ENCODE measurements at regions not wholly inside any gene's neighbourhood (a gene's known extent, or its start where the extent isn't known, plus 50 kb on each side); places are given as distances from the start of the nearest gene placed in this dataset.

GRCh38 chr14:25132732-25133422 lies 82.9 kb upstream of the STXBP6 start:
- Mint-ChIP-seq H3K27me3 (peaks cover 62% of the 10 kb centered on the region), H3K27ac (no peak overlapping the region), H3K4me1 (peaks cover 6% of the 10 kb centered on the region), H3K4me3 (peak overlapping the region; percentile 28), H3K36me3 (ENCODE audit: low read depth) (peaks cover 4% of the 10 kb centered on the region)
- DNase-seq (peak in 1 of 3 donors; percentile 24), ATAC-seq (peak; percentile 83)
- no peaks in the 10 kb centered on the region for H3K9me3 ChIP-seq (ENCODE audit: control insufficient read depth, low read length, poor library complexity, severe bottlenecking)

GRCh38 chr14:25132094-25132493 lies 82.1 kb upstream of the STXBP6 start:
- peaks cover 6% of the 10 kb centered on the region for H3K4me1 Mint-ChIP-seq
- no peak overlapping the region for H3K4me3 Mint-ChIP-seq
- DNase-seq (no peak), ATAC-seq (no peak)
- H3K27ac Mint-ChIP-seq, result no peak overlapping the region
- peaks cover 4% of the 10 kb centered on the region for H3K36me3 Mint-ChIP-seq (ENCODE audit: low read depth)
- H3K27me3 Mint-ChIP-seq, result peaks cover 57% of the 10 kb centered on the region
- H3K9me3 ChIP-seq (ENCODE audit: control insufficient read depth, low read length, poor library complexity, severe bottlenecking), result no peaks in the 10 kb centered on the region

- Mint-ChIP-seq H3K27me3 (peaks cover 15% of the 10 kb centered on the region), H3K36me3 (ENCODE audit: low read depth) (no peaks in the 10 kb centered on the region), H3K4me1 (peaks cover 2% of the 10 kb centered on the region), H3K27ac (no peak overlapping the region), H3K4me3 (no peak overlapping the region)
- ATAC-seq (no peak), DNase-seq (no peak)
- no peaks in the 10 kb centered on the region for H3K9me3 ChIP-seq (ENCODE audit: control insufficient read depth, low read length, poor library complexity, severe bottlenecking)
Measured at GRCh38 chr14:25122843-25123242, 72.9 kb upstream of the STXBP6 start.

GRCh38 chr14:25122211-25122610 lies 72.3 kb upstream of the STXBP6 start:
- DNase-seq (no peak), ATAC-seq (no peak)
- Mint-ChIP-seq H3K27me3 (peaks cover 16% of the 10 kb centered on the region), H3K4me1 (peaks cover 2% of the 10 kb centered on the region), H3K4me3 (no peak overlapping the region), H3K36me3 (ENCODE audit: low read depth) (no peaks in the 10 kb centered on the region), H3K27ac (no peak overlapping the region)
- H3K9me3 ChIP-seq (ENCODE audit: control insufficient read depth, low read length, poor library complexity, severe bottlenecking), result no peaks in the 10 kb centered on the region

GRCh38 chr14:25121337-25122129 lies 71.6 kb upstream of the STXBP6 start:
- Mint-ChIP-seq H3K36me3 (ENCODE audit: low read depth) (no peaks in the 10 kb centered on the region), H3K27me3 (peaks cover 16% of the 10 kb centered on the region), H3K27ac (no peak overlapping the region)

GRCh38 chr14:25120261-25120660 lies 70.3 kb upstream of the STXBP6 start:
- DNase-seq (no peak), ATAC-seq (no peak)
- H3K9me3 ChIP-seq (ENCODE audit: control insufficient read depth, low read length, poor library complexity, severe bottlenecking), result no peaks in the 10 kb centered on the region
- Mint-ChIP-seq H3K4me3 (no peak overlapping the region), H3K4me1 (peaks cover 2% of the 10 kb centered on the region), H3K27me3 (peaks cover 20% of the 10 kb centered on the region), H3K27ac (no peak overlapping the region), H3K36me3 (ENCODE audit: low read depth) (no peaks in the 10 kb centered on the region)

More at GRCh38 chr14:25121337-25122129, 71.6 kb upstream of the STXBP6 start:
- DNase-seq, result no peak
- Mint-ChIP-seq H3K4me3 (no peak overlapping the region), H3K4me1 (peaks cover 2% of the 10 kb centered on the region)
- ATAC-seq, result no peak
- no peaks in the 10 kb centered on the region for H3K9me3 ChIP-seq (ENCODE audit: control insufficient read depth, low read length, poor library complexity, severe bottlenecking)

- no peak overlapping the region for H3K27ac Mint-ChIP-seq
- no peaks in the 10 kb centered on the region for H3K36me3 Mint-ChIP-seq (ENCODE audit: low read depth)
- H3K4me1 Mint-ChIP-seq, result peaks cover 2% of the 10 kb centered on the region
- no peaks in the 10 kb centered on the region for H3K9me3 ChIP-seq (ENCODE audit: control insufficient read depth, low read length, poor library complexity, severe bottlenecking)
- ATAC-seq (no peak), DNase-seq (no peak)
- H3K27me3 Mint-ChIP-seq, result peaks cover 26% of the 10 kb centered on the region
- H3K4me3 Mint-ChIP-seq, result no peak overlapping the region
Measured at GRCh38 chr14:25118671-25119070, 68.7 kb upstream of the STXBP6 start.

GRCh38 chr14:25117342-25117741 lies 67.4 kb upstream of the STXBP6 start:
- no peaks in the 10 kb centered on the region for H3K36me3 Mint-ChIP-seq (ENCODE audit: low read depth)
- peaks cover 32% of the 10 kb centered on the region for H3K27me3 Mint-ChIP-seq
- ATAC-seq, result no peak
- DNase-seq, result no peak
- H3K4me3 Mint-ChIP-seq, result no peak overlapping the region
- no peak overlapping the region for H3K27ac Mint-ChIP-seq
- H3K9me3 ChIP-seq (ENCODE audit: control insufficient read depth, low read length, poor library complexity, severe bottlenecking), result no peaks in the 10 kb centered on the region
- peaks cover 2% of the 10 kb centered on the region for H3K4me1 Mint-ChIP-seq

- no peak overlapping the region for H3K27ac Mint-ChIP-seq
- DNase-seq (no peak), ATAC-seq (no peak)
- peaks cover 2% of the 10 kb centered on the region for H3K4me1 Mint-ChIP-seq
- H3K9me3 ChIP-seq (ENCODE audit: control insufficient read depth, low read length, poor library complexity, severe bottlenecking), result no peaks in the 10 kb centered on the region
- H3K36me3 Mint-ChIP-seq (ENCODE audit: low read depth), result no peaks in the 10 kb centered on the region
- no peak overlapping the region for H3K4me3 Mint-ChIP-seq
- peaks cover 32% of the 10 kb centered on the region for H3K27me3 Mint-ChIP-seq
Measured at GRCh38 chr14:25116607-25117006, 66.7 kb upstream of the STXBP6 start.

GRCh38 chr14:25113394-25113793 lies 63.4 kb upstream of the STXBP6 start:
- Mint-ChIP-seq H3K27ac (no peak overlapping the region), H3K4me3 (no peak overlapping the region), H3K4me1 (no peaks in the 10 kb centered on the region), H3K36me3 (ENCODE audit: low read depth) (no peaks in the 10 kb centered on the region), H3K27me3 (peaks cover 20% of the 10 kb centered on the region)
- no peak for ATAC-seq
- H3K9me3 ChIP-seq (ENCODE audit: control insufficient read depth, low read length, poor library complexity, severe bottlenecking), result no peaks in the 10 kb centered on the region
- no peak for DNase-seq

- Mint-ChIP-seq H3K4me3 (no peak overlapping the region), H3K27ac (no peak overlapping the region), H3K36me3 (ENCODE audit: low read depth) (no peaks in the 10 kb centered on the region), H3K4me1 (no peaks in the 10 kb centered on the region), H3K27me3 (peaks cover 16% of the 10 kb centered on the region)
- DNase-seq (no peak), ATAC-seq (no peak)
- no peaks in the 10 kb centered on the region for H3K9me3 ChIP-seq (ENCODE audit: control insufficient read depth, low read length, poor library complexity, severe bottlenecking)
Measured at GRCh38 chr14:25111061-25111601, 61.2 kb upstream of the STXBP6 start.

GRCh38 chr14:25110106-25110505 lies 60.2 kb upstream of the STXBP6 start:
- H3K36me3 Mint-ChIP-seq (ENCODE audit: low read depth), result no peaks in the 10 kb centered on the region
- H3K4me3 Mint-ChIP-seq, result no peak overlapping the region
- peaks cover 11% of the 10 kb centered on the region for H3K27me3 Mint-ChIP-seq
- DNase-seq (no peak), ATAC-seq (no peak)
- H3K27ac Mint-ChIP-seq, result no peak overlapping the region
- H3K9me3 ChIP-seq (ENCODE audit: control insufficient read depth, low read length, poor library complexity, severe bottlenecking), result no peaks in the 10 kb centered on the region
- H3K4me1 Mint-ChIP-seq, result no peaks in the 10 kb centered on the region

GRCh38 chr14:25108959-25109358 lies 59.0 kb upstream of the STXBP6 start:
- Mint-ChIP-seq H3K27me3 (peaks cover 12% of the 10 kb centered on the region), H3K36me3 (ENCODE audit: low read depth) (no peaks in the 10 kb centered on the region), H3K4me3 (no peak overlapping the region), H3K27ac (no peak overlapping the region), H3K4me1 (no peaks in the 10 kb centered on the region)
- H3K9me3 ChIP-seq (ENCODE audit: control insufficient read depth, low read length, poor library complexity, severe bottlenecking), result no peaks in the 10 kb centered on the region
- ATAC-seq (no peak), DNase-seq (no peak)

Measured in T-helper 17 cell (primary cell).